Esophagus (tissue), 2 donors: ENCODE measurements at regions not wholly inside any gene's neighbourhood (a gene's known extent, or its start where the extent isn't known, plus 50 kb on each side); places are given as distances from the start of the nearest gene placed in this dataset.

ENCODE experiments used
- H3K27ac ChIP-seq, 2 donors: one replicate each; pipeline ENCODE4 v1.5.1; 2013; ENCODE audit warnings: low read depth in 2 of 2, mild to moderate bottlenecking in 2 of 2, inconsistent platforms in 1 of 2, low read length in 1 of 2, moderate library complexity in 1 of 2
- H3K27me3 ChIP-seq, 2 donors: one replicate each; pipeline ENCODE4 v1.6.1; 2013; ENCODE audit warnings: low read length in 2 of 2, control low read depth in 1 of 2, mild to moderate bottlenecking in 1 of 2; ENCODE audit not compliant: insufficient read depth in 2 of 2, control insufficient read depth in 1 of 2
- H3K36me3 ChIP-seq, 2 donors: one replicate each; pipeline ENCODE4 v1.6.1; 2013; ENCODE audit warnings: low read length in 1 of 2; ENCODE audit not compliant: control insufficient read depth in 2 of 2, insufficient read depth in 2 of 2
- H3K4me1 ChIP-seq, 2 donors: one replicate each; pipeline ENCODE4 v1.6.1; 2013; ENCODE audit warnings: low read length in 1 of 2; ENCODE audit not compliant: control insufficient read depth in 2 of 2, insufficient read depth in 2 of 2
- H3K4me3 ChIP-seq, 2 donors: one replicate each; pipeline ENCODE4 v1.5.1; 2013; ENCODE audit warnings: low read length in 2 of 2, mild to moderate bottlenecking in 2 of 2, low read depth in 1 of 2, moderate library complexity in 1 of 2
- H3K9me3 ChIP-seq, 2 donors: one replicate each; pipeline ENCODE4 v1.6.1; 2013; ENCODE audit warnings: mild to moderate bottlenecking in 2 of 2, low read depth in 1 of 2, low read length in 1 of 2, moderate library complexity in 1 of 2; ENCODE audit not compliant: control insufficient read depth in 2 of 2, insufficient read depth in 1 of 2
- WGBS, 2 donors: extraction: QIAGEN DNeasy Blood & Tissue Kit; methylation state at CpG; one replicate each; pipeline ENCODE4 v1.1.7; 2013; 5-methylcytosine and 5-hydroxymethylcytosine counted together
- donor health status: healthy with polysubstance abuse.
- donor health status: Bipolar disorder and iron deficiency.

DNA sequence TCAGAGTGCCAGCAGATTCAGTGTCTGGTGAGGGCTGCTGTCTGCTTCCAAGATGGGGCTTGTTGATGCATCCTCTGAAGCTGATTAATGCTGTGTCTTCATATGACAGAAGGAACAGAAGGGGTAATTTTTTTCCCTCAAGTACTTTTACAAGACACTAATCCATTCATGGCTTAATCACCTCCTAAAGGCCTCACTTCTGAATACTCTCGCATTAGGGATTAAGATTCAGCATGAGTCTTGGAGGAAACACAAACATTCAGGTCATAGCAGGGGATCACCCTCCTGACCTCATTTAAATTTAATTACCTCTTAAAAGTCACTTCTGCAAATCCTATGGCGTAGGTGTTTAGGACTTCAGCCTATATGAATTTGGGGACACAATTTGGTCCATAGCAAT, 1145.5 kb upstream of the PCDH10 start:
- Histone ChIP-seq H3K9me3 (no peaks in the 10 kb centered on the region), H3K36me3 (no peaks in the 10 kb centered on the region), H3K4me1 (no peaks in the 10 kb centered on the region), H3K4me3 (no peak overlapping the region), H3K27ac (no peak overlapping the region), H3K27me3 (no peaks in the 10 kb centered on the region)
- WGBS, 2 donors, result 37 to 68% methylated on average over 2 of the region's 2 CpGs

DNA sequence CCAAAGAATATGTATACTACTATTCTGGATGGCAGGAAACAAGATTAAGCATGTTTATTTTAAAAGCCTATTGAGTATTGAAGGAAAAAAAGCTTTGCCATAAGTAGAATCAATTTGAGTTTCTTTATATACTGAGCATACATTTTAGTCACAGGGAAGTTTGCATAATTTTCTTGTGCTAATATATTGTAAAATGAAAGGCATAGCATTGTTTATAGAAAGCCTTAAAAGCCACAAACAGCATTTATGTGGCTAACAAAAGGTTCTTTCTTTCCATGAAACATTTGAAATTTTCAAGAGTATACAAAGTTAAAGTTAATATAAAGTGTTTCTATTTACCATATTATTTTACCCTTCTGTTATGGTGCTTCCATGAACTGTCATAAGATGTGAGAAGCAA, 1133.8 kb upstream of the PCDH10 start:
- H3K4me1 ChIP-seq, result no peaks in the 10 kb centered on the region
- no peak overlapping the region for H3K4me3 ChIP-seq
- no peaks in the 10 kb centered on the region for H3K9me3 ChIP-seq
- no peak overlapping the region for H3K27ac ChIP-seq
- no peaks in the 10 kb centered on the region for H3K36me3 ChIP-seq
- H3K27me3 ChIP-seq, result no peaks in the 10 kb centered on the region

GRCh38 chr4:132016703-132017350, 1132.3 kb upstream of the PCDH10 start:
- H3K9me3 ChIP-seq, result no peaks in the 10 kb centered on the region
- no peaks in the 10 kb centered on the region for H3K36me3 ChIP-seq
- H3K4me1 ChIP-seq, result no peaks in the 10 kb centered on the region
- no peak overlapping the region for H3K27ac ChIP-seq
- H3K27me3 ChIP-seq, result no peaks in the 10 kb centered on the region
- no peak overlapping the region for H3K4me3 ChIP-seq
- 85 to 91% methylated on average over 2 of the region's 2 CpGs for WGBS, 2 donors

DNA sequence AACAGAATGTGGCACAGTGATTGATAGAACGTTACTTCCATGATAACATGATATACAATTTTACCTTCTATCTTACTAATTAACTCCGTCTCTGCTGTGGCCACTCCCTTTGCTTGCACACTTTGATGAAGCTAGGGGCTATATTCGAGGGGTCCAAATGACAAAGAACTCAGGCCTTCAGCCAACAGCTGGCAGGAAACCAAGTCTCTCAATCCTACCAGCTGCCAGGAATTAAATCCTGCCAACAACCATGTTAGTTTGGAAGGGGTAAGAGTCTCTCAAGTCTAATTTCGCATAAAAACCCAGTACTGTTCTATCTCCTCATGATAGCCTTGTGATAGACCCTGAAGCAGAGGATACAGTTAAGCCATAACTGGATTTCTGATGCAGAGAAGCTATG, 1122.9 kb upstream of the PCDH10 start:
- Histone ChIP-seq H3K9me3 (no peaks in the 10 kb centered on the region), H3K27me3 (no peaks in the 10 kb centered on the region), H3K4me1 (no peaks in the 10 kb centered on the region), H3K4me3 (no peak overlapping the region), H3K27ac (no peak overlapping the region), H3K36me3 (no peaks in the 10 kb centered on the region)
- 30 to 33% methylated on average over 4 of the region's 4 CpGs for WGBS, 2 donors

- 76 to 80% methylated on average over 4 of the region's 4 CpGs for WGBS, 2 donors
- Histone ChIP-seq H3K9me3 (no peaks in the 10 kb centered on the region), H3K27ac (no peak overlapping the region), H3K27me3 (no peaks in the 10 kb centered on the region), H3K36me3 (no peaks in the 10 kb centered on the region), H3K4me1 (no peaks in the 10 kb centered on the region), H3K4me3 (no peak overlapping the region)
These were observed 1122.3 kb upstream of the PCDH10 start for GRCh38 chr4:132026816-132027215.

DNA sequence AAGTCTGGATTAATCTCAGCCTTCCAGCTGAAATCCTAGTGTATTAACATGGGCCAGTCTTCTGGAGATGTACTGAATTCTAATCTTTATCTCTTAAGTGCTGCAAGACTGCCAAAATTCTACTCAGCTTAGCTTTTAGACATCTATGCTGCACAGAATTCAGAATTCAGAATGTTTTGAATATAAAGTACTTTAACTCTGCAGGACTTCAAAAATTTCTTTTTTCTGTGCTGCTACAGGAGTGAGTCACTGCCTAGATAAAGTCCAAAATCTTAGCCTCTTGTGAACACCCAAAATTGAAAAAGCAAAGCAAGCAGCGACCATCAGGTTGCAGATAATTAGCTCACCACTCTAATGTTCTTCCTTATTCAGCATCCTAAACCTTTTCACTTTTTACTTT, 1092.6 kb upstream of the PCDH10 start:
- Histone ChIP-seq H3K4me1 (no peaks in the 10 kb centered on the region), H3K27me3 (no peaks in the 10 kb centered on the region), H3K9me3 (no peaks in the 10 kb centered on the region), H3K4me3 (no peak overlapping the region), H3K36me3 (no peaks in the 10 kb centered on the region), H3K27ac (no peak overlapping the region)
- 77 to 79% methylated on average over 1 of the region's 1 CpG for WGBS, 2 donors

GRCh38 chr4:132059227-132059626, 1089.9 kb upstream of the PCDH10 start:
- WGBS, 2 donors, result 82 to 88% methylated on average over 1 of the region's 1 CpG
- H3K9me3 ChIP-seq, result peaks cover 0 to 8% of the 10 kb centered on the region in 2 donors
- H3K27ac ChIP-seq, result no peak overlapping the region
- no peaks in the 10 kb centered on the region for H3K36me3 ChIP-seq
- H3K4me1 ChIP-seq, result no peaks in the 10 kb centered on the region
- H3K4me3 ChIP-seq, result no peak overlapping the region
- H3K27me3 ChIP-seq, result no peaks in the 10 kb centered on the region

GRCh38 chr4:132062611-132063239, 1086.4 kb upstream of the PCDH10 start:
- Histone ChIP-seq H3K4me1 (no peaks in the 10 kb centered on the region), H3K4me3 (no peak overlapping the region), H3K27ac (no peak overlapping the region), H3K36me3 (no peaks in the 10 kb centered on the region), H3K9me3 (peaks cover 0 to 8% of the 10 kb centered on the region in 2 donors), H3K27me3 (no peaks in the 10 kb centered on the region)
- WGBS, 2 donors, result 97% methylated on average over 31 of the region's 31 CpGs

- H3K27ac ChIP-seq, result no peak overlapping the region
- H3K27me3 ChIP-seq, result no peaks in the 10 kb centered on the region
- no peaks in the 10 kb centered on the region for H3K4me1 ChIP-seq
- 63 to 65% methylated on average over 1 of the region's 1 CpG for WGBS, 2 donors
- peaks cover 0 to 8% of the 10 kb centered on the region in 2 donors for H3K9me3 ChIP-seq
- no peaks in the 10 kb centered on the region for H3K36me3 ChIP-seq
- H3K4me3 ChIP-seq, result no peak overlapping the region
These were observed 1085.3 kb upstream of the PCDH10 start for GRCh38 chr4:132063829-132064228.

DNA sequence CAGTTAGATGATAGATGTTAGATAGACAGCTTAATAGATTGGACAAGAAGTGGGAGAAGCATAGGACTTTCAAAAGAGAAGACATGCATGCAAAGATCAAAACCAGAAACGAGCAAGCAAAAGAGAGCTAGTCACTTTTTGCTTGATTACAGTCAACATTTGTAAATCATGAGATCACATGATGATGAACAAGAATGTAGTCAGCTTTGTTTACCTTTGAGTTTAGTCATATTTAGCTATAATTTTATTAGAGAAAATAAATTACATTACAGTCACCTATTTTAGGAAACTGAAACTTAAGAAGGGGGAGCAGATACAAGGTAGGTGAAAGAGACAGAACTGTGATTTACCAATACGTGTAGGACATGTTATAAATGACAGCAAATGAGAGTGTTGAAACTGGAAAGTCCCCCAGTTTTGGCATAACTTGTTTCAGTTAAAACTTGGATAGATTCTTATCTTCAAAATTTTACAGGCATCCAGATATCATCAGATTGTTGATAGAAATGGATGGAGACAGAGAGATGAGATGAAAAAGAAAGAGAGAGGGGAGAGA, 1083.1 kb upstream of the PCDH10 start:
- H3K4me3 ChIP-seq, result no peak overlapping the region
- H3K4me1 ChIP-seq, result no peaks in the 10 kb centered on the region
- no peak overlapping the region for H3K27ac ChIP-seq
- H3K36me3 ChIP-seq, result no peaks in the 10 kb centered on the region
- peaks cover 0 to 8% of the 10 kb centered on the region in 2 donors for H3K9me3 ChIP-seq
- no peaks in the 10 kb centered on the region for H3K27me3 ChIP-seq
- WGBS, 2 donors, result 27 to 42% methylated on average over 2 of the region's 2 CpGs
